HG03066 (cell line): ENCODE measurements at regions not wholly inside any gene's neighbourhood (a gene's known extent, or its start where the extent isn't known, plus 50 kb on each side); places are given as distances from the start of the nearest gene placed in this dataset.
"Not testable (repeated sequence)": the region's sequence is repeated elsewhere in the genome, so short reads cannot be mapped to it uniquely, and the experiment has no call there.

Experiments used
- ATAC-seq: cut with Tn5 transposase; IDR thresholded peaks from one replicate; pipeline ENCODE4 v1.9.1; 2021; ENCODE audit warnings: low read depth; ENCODE audit not compliant: unreplicated experiment

DNA sequence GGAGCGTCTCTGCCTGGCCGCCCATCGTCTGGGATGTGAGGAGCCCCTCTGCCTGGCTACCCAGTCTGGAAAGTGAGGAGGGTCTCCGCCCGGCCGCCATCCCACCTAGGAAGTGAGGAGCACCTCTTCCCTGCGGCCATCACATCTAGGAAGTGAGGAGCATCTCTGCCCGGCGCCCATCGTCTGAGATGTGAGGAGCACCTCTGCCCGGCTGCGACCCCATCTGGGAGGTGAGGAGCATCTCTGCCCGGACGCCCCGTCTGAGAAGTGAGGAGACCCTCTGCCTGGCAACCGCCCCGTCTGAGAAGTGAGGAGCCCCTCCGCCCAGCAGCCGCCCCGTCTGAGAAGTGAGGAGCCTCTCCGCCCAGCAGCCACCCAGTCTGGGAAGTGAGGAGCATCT is 84.5 kb downstream of the IDS start:
- ATAC-seq = not testable (repeated sequence)

DNA sequence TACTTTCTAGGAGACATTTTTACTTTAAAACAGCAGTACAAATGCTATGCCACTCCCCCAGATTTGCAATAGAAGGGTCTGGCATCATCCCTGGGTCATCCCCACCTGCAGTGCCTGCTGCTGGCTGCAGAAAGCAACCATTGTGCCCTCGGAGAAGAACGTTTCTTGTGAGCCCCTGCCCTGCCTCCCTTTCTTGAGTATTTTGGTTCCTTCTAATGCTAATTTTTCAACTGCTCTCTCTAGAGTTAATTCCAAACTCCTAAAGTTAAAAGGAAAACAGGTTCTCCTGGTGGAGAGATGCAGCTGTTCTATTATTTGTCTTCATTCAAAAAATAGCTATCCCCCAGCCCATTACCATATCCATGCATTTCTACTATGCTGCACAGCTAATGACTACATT is 107.1 kb downstream of the IDS start:
- no peak for ATAC-seq

DNA sequence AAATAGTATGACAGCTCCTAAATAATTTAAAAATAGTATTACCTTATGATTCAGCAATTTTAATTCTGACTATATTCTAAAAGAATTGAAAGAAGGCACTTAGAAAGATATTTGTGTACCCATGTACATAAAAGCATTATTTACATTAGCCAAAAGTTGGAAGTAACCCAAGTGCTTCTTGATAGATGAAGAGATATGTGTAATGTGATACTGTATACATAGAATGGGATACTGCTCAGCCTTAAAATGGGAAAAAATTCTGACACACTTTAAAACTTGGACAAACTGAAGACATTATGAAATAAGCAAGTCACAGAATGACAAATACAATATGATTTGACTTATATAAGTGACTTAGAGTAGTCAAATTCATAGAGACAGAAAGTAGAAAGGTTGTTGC is 112.2 kb downstream of the IDS start:
- no peak for ATAC-seq

- ATAC-seq = no peak
Observed at GRCh38 chrX:149383852-149384251, 121.3 kb downstream of the IDS start.

DNA sequence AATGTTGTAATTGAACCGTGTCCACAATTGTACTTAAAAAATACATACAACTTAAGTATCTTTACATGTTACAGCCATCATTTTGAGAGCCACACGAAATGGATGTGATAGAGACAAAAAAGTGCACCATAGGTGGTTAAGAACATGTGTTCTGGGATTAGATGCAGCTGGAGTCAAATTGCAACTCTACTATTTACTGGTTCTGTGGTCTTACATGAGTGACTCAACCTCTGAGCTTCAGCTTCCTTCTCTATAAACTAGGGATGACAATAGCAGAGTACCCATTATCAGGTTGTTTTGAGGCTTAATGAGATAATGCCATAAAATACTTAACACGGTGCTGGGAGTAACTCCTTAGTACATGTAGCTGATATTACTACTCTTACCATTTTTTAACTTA is 130.4 kb downstream of the IDS start:
- no peak for ATAC-seq

GRCh38 chrX:149372866-149373265 is 132.2 kb downstream of the IDS start:
- no peak for ATAC-seq

GRCh38 chrX:149371986-149372385 is 133.1 kb downstream of the IDS start:
- no peak for ATAC-seq

DNA sequence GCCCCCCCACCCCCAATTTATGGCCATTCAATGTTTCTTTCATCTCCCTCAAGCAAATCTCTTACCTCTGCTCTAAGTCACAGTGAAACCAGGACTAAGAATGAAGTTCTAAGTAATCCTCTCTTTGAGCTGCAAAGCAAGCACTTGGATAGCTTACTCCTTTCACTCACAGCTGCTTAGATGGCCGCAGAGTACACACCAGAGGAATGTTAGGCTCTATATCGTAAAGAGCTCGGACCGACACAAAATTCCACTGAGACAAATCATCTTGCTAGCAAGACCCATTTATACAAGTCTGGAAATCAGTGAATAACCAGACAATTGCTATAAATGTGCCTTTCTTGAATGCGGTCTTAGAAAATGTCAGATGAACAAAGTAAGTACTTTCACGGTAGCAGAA is 135.0 kb downstream of the IDS start:
- ATAC-seq = no peak

GRCh38 chrX:149365552-149365951 is 139.6 kb downstream of the IDS start:
- ATAC-seq = no peak

- ATAC-seq = no peak
Observed at GRCh38 chrX:149365061-149365460, 140.0 kb downstream of the IDS start.

DNA sequence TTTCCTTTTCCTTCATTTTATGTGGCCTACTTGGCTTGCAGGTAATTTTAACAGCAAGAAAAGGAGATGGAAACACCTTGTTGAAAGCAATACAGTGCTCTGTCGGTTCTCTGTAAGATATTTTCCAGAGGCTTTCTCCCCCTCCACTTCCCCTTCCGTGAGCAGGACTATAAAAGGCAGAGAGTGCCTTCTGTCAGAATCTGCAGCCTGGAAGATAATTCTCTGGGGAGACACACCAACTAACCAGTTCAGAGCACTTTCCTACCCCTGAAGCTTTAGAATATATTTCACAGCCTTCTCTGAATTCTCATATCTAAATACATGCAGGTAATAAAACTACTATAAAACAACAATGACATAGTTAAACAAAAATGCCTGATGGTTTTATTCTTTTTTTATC is 141.1 kb downstream of the IDS start:
- ATAC-seq = no peak

DNA sequence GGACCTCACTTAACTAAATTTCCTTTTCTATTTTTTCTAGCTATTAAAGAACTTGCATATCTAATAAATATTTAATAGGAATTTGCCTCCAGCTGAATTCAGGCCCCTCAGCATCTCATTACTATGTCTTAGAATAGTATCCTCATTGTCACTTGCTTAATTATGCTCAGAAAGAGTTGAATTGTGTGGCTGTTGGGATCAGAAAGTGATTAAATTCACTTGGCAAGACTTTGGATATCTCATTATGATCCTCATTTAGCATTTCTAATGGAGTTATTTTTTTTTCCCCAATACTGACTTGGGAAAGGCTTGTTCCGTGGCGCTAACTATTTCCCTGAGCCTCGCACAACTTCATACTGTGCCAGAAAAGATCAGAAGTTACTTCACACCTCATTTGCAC is 158.8 kb downstream of the IDS start:
- no peak for ATAC-seq

DNA sequence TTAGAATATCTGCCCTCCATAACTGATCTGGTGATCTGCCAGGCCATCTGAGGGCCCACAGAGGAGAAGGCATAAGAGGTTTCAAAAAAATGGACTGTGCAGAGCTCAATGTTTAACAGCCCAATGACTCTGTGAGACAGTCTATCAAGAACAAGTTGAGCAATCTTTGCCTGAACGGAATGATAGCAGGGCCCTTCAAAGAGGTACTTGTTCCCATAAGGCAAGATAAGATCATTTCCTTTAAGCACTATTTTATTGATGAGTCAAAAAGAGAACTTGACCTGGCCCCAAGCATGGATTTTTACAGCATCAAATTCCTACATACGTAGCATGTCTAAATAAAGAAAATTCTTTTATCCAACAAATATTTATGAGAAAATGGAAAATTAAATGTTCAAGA is 182.8 kb downstream of the IDS start:
- ATAC-seq = no peak

DNA sequence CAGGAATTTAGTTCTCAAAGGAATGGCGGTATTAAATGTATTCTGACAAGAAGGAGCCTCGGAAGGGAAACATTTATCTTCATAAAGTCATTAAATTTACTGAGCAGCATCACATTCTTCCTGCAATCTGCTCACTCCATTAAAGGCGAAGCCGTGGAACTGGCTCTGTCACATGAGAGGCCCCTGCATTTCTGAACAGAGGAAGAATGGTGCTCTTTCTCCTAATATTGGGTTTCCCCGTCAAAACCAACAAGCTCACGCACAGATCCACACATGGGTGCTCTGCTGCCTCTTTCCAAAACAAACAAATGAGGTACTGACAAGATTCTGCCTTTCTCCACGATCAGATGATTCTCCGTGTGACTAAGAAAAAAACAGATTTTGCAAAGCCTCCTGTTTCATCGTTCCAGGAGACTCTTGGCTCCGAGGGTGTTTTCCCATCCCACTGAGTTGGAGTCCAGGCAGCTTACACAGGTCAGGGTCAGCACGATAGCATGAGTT is 191.2 kb downstream of the IDS start:
- no peak for ATAC-seq

- no peak for ATAC-seq
Observed at GRCh38 chrX:149312988-149313387, 192.1 kb downstream of the IDS start.

DNA sequence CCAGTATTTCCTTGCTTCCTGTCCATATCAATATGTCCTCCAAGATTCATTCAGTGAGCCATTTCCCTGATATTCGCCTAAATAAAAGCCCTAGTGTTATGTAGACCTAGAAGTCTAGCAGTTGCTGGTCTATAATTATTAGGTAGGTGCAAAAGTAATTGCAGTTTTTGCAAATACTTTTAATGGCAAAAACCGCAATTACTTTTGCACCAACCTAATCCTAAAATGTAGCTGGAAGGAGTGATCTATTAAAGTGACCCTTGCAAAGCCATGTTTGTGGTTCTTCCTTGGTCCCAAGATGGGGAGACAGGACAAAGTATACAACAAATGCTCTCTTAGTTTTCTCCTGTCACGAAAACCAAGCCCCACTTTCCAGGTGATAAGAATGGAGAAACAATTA is 193.0 kb downstream of the IDS start:
- no peak for ATAC-seq

GRCh38 chrX:149302705-149303104 is 202.4 kb downstream of the IDS start:
- no peak for ATAC-seq

DNA sequence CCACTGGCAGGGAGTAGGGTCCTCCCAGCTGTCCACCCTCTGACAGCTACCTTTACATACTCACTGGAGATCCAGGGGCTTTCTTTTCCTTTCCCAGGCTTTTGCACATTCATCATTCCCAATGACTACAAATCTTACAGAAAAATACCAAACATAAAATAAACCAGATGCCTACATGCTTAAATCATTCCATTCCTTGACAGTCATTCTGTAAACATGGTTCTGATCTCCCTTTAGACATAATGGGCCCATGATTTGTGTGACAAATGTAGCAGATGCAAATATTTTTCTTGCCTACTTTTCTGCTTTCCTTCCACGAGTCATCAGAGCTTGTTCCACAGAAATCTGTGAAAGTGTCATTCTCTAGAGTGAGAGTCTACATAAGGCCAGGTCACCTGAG is 207.0 kb downstream of the IDS start:
- no peak for ATAC-seq

DNA sequence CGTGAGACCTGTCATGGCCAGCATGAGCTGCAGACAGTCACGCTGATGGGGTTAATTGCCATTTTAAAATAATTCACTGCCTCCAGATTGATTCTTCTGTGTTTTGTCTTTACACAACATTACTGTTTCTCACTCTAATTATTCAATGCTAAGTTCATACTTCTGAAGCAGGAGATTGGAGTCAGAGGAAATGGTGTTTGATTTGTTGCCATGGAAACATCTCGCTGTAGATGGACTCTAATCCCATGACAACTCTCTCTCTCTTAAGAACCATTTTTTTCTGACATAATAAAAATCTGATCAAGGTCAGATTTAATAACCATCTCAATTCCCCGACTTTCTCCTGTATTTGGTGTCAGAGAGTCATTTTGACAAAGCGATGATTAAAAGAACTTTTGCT is 209.0 kb downstream of the IDS start:
- ATAC-seq = no peak

- ATAC-seq = no peak
Observed at GRCh38 chrX:149286940-149287349, 218.2 kb downstream of the IDS start.

DNA sequence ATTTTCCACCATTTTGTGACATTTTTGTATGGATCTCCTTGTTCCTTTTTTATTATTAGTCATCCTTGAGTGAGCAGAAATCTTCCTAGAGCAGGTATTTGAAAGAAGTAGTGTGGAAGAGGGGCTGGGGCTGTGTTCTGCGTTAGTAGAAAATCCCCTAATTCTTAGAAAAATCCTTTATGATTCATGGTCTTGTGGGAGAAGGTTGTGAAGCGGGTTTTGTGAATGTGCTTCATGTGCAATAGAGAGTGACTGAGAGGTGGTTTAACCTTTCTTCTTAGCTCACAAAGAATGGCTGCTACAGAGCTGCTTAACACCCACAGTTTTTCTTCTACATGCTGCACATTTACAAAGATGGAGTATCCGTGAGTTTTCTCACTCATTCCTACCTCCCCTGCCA is 220.5 kb downstream of the IDS start:
- no peak for ATAC-seq

GRCh38 chrX:149283853-149284252 is 221.3 kb downstream of the IDS start:
- no peak for ATAC-seq

DNA sequence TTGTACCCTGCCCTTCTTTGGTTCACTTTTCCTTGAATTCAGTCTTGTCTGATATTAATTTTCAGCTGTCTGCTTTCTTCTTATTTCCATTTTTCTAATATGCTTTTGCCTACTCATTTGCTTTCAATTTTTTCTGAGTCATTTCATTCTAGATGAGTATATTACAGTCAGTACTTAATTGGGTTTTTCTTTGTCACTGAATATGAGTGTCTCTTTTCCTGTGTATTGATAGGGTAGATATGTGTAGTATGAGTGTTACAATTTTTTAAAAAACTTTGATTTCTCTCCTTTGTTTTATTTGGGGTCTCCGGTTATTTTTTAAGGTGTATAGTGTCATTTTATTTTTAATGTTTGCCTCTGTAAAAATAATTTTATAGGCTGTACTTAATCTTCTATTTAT is 222.2 kb downstream of the IDS start:
- ATAC-seq = no peak
